ENCODE measurements at regions not wholly inside any gene's neighbourhood (a gene's known extent, or its start where the extent isn't known, plus 50 kb on each side); places are given as distances from the start of the nearest gene placed in this dataset.

GRCh38 chr20:63085151-63085861 lies 78.5 kb upstream of the BHLHE23 start:
- no peak for DNase-seq (ENCODE audit: low read depth)
- in situ Hi-C loops (cut with HindIII; ENCODE audit: low sequenced_read_pairs) = loop anchor here (25.0 kb wide), 1 partner anchor 127 kb away; the partner anchor contains the start of gene YTHDF1
- no peak for TF ChIP-seq CTCF (IDR thresholded peaks at IDR 0.05; ENCODE audit: low read depth, low read length, missing control alignments)
- H3K4me3 ChIP-seq (ENCODE audit: low read depth, low read length) = no peak overlapping the region

GRCh38 chr20:63084563-63084927 lies 77.8 kb upstream of the BHLHE23 start:
- TF ChIP-seq CTCF (IDR thresholded peaks at IDR 0.05; ENCODE audit: low read depth, low read length, missing control alignments) = no peak

GRCh38 chr20:63083831-63084562 lies 77.2 kb upstream of the BHLHE23 start:
- no peak overlapping the region for H3K4me3 ChIP-seq (ENCODE audit: low read depth, low read length)
- TF ChIP-seq CTCF (IDR thresholded peaks at IDR 0.05; ENCODE audit: low read depth, low read length, missing control alignments) = no peak
- in situ Hi-C loops (cut with HindIII; ENCODE audit: low sequenced_read_pairs) = loop anchor here (25.0 kb wide), 1 partner anchor 128 kb away; the partner anchor contains the start of gene YTHDF1
- no peak for DNase-seq (ENCODE audit: low read depth)

More at GRCh38 chr20:63084563-63084927, 77.8 kb upstream of the BHLHE23 start:
- H3K4me3 ChIP-seq (ENCODE audit: low read depth, low read length) = no peak overlapping the region
- in situ Hi-C loops (cut with HindIII; ENCODE audit: low sequenced_read_pairs) = loop anchor here (25.0 kb wide), 1 partner anchor 128 kb away; the partner anchor contains the start of gene YTHDF1
- no peak for DNase-seq (ENCODE audit: low read depth)

- no peak for TF ChIP-seq CTCF (IDR thresholded peaks at IDR 0.05; ENCODE audit: low read depth, low read length, missing control alignments)
- DNase-seq (ENCODE audit: low read depth) = no peak
- H3K4me3 ChIP-seq (ENCODE audit: low read depth, low read length) = no peak overlapping the region
- in situ Hi-C loops (cut with HindIII; ENCODE audit: low sequenced_read_pairs) = loop anchor here (25.0 kb wide), 1 partner anchor 129 kb away; the partner anchor contains the start of gene YTHDF1
Measured at GRCh38 chr20:63082939-63083735, 76.4 kb upstream of the BHLHE23 start.

- no peak overlapping the region for H3K4me3 ChIP-seq (ENCODE audit: low read depth, low read length)
- no peak for DNase-seq (ENCODE audit: low read depth)
- in situ Hi-C loops (cut with HindIII; ENCODE audit: low sequenced_read_pairs) = loop anchor here (25.0 kb wide), 1 partner anchor 130 kb away; the partner anchor contains the start of gene YTHDF1
- no peak for TF ChIP-seq CTCF (IDR thresholded peaks at IDR 0.05; ENCODE audit: low read depth, low read length, missing control alignments)
Measured at GRCh38 chr20:63082308-63082938, 75.7 kb upstream of the BHLHE23 start.

Measured in astrocyte of the cerebellum (primary cell).